KBM-7 (cell line): ENCODE measurements at regions not wholly inside any gene's neighbourhood (a gene's known extent, or its start where the extent isn't known, plus 50 kb on each side); places are given as distances from the start of the nearest gene placed in this dataset.

Experiments
- DNase-seq: peaks from one replicate; pipeline ENCODE4 v3.0.0-alpha.2; 2015
- in situ Hi-C: fragments of 300-500 bp; cut with MboI; formaldehyde crosslinking; loops from 2 replicates; pipeline ENCODE4 v1.14.3; 2020; ENCODE audit warnings: low sequenced_read_pairs, low pct_unique_long_range_greater_than_20kb, mixed read lengths

DNA sequence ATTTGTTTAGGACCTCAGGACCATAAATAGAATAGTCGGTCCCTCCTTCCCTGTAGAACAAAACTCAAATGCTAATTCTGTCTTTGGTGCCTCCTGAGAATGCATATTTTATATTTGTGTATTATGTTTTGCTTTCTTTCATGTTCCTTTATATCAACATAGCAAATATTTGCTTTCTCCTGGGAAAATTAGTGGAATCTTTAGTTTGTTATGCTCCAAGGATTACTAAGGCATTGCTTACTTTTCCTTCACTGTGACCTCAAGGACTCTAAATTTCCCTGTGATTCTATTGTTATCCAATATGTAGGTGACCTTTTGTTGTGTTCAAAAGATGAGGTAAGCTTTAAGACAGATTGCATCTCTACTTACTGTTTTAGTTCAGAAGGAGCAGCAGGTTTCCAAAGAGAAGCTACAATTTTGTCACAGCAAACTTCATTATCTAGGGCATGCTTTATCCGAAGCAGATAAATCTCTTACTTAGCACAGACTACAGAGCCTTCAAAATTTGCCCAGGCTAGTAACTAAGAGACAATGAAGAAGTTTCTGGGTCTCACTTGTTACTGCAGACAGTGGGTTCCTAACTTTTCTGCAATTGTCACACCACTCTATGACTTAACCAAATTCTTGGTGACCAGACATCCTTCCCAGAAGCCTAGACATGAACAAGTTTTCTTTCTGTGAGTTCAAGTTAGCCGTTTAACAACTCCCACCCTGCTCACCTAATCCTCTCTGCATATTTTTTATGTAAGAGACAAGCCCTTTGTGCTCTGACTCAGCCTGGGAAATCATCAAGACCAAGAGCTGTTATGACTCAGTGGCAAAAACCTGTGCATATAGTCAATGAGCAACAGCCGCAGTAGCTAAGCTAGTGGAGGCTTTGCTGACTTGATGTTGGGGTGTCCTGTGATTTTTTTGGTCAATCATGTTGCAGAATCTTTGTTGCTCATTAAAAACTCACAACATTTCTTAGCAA, 378.8 kb downstream of the QKI start:
- no peak for DNase-seq
- in situ Hi-C loops: no loop called here

DNA sequence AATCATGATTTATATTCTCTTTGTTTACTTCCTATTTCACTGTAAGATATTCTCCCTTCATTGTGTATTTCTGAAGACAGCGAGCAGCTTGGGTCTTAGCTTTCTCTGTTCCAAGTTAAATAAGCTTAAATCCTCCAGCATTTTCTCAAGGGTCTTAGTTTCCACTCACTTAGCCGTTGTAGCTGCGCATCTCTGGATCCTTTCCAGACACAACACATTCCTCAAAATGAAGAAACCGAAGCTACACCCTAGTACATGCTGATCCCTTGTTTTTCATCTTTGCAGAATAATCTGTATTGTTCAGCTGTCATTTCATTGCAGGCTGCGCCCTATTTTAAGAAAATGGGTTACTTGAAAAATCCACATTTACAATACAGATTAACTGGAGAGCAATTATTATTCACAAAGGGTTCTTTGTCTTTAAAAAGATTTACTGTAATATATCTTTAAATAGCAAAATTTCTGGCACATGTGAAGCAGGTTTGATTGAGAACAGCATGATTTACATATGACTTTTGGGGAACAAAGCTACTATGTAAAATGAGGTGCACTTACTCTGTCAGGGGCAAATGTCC, 375.8 kb downstream of the QKI start:
- no peak for DNase-seq
- in situ Hi-C loops: no loop called here

DNA sequence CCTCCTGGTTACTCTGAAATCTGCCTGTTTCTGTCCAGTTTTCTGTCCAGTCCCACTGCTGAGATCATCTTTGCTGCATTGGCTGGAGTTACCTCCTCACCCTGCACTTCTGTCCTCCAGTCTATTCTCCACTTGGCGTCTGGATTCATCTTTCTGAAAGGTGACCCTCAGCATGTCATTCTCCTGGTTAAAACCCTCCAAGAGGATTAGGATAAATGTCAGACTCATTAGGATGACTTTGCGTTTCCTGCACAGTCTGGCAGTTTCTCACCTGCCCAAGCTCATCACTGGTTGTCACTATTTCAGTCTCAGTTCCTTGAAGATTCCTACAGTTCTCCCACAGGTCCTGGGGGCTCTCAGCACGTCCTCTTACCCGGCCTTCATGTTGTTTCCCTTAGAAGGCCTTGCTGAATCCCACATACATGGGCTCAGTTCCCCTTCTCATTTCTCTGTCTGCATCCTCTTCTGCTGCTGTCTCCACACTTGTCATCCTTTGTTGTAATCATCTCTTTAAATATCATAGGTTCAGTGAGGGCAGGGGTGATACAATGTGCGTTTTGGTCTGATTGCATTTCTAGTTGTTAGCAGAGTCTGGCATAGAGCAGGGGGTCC, 374.8 kb downstream of the QKI start:
- in situ Hi-C loops: no loop called here
- DNase-seq: no peak

DNA sequence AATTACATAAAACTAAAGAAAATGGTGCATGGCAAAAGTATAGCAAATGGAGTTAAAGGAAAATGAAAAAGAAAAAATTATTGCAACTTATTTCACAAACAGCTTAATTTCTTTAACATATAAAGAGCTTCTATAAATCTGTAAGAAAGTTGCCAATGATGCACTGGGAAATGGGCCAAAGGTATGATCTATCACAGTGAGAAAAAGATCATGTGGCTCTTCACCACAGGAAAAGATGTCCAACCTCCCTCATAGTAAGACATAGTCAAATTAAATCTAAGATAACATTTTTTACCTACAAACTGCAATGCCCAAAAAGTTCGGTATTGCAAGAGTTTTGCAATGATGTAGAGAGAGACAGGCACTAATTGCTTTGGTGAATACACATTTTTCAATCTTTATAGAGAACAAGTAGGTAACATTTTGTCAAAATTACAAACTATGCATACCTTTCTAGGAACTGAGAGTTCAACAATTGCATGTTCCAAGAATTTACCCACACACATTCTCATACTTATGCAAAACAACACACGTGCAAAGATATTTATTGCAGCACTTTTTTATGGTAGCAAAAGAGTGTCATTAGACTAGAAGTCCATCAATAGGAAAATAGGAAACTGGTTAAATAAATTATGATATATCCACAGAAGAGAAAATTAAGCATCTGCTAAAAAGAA, 372.6 kb downstream of the QKI start:
- no peak for DNase-seq
- in situ Hi-C loops: no loop called here

DNA sequence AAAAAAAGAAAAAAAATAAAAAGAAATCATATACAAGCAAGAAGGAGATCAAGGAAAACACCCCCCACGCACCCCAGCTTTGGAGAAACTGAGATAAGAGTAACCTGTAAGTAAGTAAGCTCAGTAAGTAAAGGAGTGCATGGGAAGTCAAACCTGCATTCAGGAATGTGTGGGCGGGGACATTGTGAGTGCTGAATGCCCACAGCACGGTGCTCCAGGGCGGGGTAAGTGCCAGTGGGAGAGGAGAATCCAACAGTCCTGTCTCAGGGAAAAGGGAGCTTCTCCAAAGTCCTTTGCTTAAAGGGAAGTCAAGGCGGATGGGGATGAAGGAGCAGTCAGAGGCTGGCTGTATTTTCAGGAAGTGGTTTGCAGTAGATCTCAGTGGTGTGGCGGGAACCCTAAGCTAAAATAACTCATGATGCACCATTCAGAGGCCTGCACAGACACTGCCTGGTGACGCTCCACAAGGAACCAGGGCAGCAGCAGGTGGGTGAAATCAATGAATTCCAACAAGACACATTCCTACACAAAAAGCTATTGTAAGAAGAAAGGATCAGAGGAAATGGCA, 368.0 kb downstream of the QKI start:
- DNase-seq: peak; percentile 63
- in situ Hi-C loops: no loop called here

DNA sequence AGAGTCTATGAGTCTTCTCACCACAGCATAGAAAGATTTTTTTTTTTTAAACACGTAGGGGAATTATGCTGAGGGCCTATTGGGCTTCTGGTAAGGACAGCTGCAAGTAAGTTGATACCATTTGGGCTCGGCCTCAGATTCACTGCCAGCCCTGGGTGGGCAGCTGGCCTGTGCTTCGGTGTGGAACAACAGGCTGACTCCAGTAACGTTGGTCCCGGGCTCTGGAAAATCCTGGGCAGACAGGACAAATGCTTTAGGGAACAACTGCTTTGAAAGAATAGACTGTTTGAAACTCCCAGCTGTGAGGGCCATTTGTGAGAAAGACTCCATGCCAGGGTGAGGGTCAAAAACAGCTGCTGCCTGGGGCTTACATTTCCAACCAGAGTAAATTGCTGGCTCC, 366.5 kb downstream of the QKI start:
- in situ Hi-C loops: no loop called here
- no peak for DNase-seq

DNA sequence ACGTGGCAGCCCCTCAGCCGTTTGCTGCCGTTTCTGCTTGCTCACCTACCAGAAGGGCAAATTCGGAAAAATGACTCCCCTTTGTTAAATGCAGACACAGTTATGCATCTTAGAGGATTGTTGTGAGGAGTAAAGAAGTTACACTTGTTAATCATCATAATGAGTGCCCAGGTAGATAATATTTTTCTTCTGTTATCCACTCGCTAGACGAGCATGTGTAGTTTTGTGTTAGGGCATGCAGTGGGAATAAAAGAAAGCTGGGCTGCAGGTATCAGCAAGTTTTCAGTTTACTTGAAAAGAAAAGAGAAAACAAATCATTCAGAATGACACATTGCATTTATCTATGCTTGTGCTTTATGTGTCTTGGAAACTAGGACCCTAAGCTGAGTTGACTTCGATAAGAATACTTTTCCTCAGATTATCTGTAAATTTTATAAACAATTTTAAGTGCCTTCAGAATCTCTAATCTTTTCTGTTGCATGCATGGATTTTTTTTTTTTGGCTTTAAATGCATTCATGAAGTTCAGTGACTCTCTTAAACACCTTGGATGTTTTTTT, 365.3 kb downstream of the QKI start:
- in situ Hi-C loops: no loop called here
- DNase-seq: no peak

DNA sequence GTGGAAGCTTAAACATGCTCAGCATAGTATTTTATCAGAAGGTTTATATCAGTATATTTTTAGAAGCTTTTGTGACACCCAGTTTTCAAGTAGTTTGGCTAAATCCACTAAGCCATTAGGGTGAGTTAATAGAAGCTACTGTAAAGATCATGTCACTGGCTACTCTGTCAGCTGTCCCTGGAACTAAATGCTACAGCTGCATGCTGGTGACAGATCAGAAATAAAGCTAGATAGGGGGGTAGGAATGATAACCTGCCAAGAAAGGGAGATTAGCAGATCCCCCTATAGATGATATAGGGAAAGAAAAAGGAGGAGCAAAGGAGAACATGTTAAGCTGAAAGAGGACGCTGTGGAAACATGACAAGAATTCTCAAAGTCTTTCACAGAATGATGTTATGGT, 363.2 kb downstream of the QKI start:
- in situ Hi-C loops: no loop called here
- no peak for DNase-seq

DNA sequence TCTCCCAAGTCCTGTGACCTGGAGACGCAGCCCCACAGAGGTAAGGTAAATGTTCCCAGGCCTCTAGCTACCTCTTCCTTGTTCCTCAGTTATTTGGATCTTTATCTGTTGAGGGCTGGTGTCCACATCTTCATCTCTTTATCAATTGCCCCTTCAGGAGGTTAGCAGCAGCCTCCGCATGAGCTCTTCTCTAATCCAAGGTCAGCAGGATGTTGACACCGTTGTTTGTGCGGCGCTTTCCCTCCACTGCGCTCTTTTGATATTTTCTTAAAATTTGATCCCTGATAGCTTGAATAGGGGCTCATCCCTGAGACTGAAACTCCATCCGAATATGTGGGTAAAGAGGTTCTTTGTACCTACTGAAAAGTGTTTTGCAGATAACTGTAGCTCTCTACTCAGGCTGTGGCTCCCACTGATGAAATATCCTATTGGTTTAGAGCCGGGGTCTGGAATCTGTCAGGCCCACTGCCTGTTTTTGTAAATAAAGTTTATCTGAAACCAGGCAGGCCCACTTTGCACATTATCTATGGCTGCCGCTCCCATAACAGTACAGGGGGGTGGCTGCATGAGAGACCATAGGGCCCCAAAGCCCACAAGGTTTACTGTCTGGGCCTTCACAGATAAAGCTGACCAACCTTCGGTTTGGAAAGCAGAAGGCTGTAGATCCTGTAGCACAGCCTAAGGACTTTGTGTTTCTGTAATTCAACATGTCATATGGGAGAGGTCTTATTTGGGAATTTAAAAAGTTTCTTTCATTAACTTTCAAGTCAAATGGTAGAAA, 362.6 kb downstream of the QKI start:
- in situ Hi-C loops: no loop called here
- no peak for DNase-seq

DNA sequence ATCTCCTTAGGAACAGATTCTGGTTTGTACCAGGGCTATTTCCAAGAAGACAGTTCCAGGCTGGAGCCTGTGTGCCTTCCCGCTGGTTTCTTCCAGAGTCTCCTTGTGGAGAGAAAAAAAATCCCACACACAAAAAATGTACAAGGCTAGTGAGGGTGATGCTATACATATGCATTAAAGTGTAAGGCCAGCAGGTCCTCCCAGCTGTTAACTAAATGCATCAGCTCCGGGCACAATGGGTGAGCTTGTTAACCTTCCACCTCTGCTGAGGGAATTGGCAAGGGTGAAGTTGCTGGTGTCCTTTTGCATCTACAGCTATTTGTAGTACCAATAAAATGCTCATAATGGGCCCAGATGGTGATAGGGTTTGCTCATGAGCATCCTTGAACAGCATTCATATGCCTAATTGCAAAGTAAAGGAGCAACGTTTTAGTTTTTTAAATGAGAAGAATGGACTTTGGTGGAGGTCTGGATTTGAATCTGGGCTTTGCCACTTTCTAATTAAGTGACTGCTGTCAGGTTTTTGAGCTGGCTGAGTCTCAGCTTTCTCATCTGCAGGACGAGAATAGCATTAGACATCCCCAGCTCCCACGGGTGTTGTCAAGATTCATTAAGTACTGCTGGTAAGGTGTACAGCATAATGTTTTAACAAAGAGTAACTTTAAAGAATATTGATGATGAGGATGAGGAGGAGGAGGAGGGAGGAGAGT, 361.8 kb downstream of the QKI start:
- DNase-seq: no peak
- in situ Hi-C loops: no loop called here

DNA sequence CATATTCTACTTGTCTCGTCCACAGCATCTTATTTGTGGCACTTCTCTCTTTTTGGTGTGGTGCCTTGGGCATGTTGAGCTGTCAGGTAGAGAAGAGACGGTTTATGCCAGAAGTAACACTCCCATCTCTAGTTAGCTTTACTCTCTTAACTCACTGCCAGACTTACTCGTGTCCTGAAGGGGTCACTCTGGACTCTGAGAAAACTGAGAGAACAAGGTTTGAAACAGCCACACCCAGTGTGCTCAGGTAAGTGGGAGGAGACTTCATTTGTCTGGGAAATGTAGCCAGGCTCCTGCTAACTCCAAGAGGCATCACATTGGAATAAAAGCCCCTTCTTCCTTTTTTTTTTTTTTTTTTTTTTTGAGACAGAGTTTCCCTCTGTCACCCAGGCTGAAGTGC, 360.8 kb downstream of the QKI start:
- in situ Hi-C loops: no loop called here
- no peak for DNase-seq

DNA sequence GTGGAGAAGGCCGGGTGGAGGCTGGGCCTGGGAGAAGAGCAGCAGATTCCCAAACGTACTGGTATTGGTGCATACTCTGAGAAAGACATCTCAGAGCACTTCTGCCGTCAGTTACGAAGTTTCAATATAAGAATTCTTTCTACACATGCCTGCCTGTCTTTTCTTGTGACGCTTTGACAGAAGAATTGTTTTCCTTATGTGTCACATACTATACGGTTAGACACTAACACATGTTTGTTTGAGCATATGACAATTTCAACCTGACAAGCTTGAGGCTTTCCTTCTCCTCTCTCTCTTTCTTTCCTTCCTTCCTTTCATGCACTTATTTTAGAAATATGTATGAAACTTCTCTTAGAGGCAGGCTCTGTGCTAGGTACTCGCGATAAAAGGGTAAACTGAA, 360.0 kb downstream of the QKI start:
- in situ Hi-C loops: no loop called here
- no peak for DNase-seq

DNA sequence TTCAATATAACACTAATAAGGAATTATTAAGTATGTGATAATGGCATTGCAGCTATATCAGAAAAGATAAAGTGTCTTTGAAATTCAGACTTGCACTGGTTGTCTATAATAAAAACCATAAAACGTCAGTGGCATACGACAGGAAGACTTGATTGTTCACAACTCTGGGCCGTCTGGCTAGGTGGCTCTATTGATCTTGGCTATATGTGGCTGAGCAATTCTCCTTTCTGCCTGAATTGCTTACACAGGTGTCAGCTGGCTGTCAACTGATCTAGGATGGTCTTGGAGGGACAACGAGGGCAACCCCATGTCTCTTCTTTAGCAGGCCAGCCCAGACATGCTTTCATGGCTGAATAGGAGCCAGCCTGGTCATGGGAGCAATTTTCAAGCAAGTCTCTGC, 359.1 kb downstream of the QKI start:
- in situ Hi-C loops: no loop called here
- no peak for DNase-seq

DNA sequence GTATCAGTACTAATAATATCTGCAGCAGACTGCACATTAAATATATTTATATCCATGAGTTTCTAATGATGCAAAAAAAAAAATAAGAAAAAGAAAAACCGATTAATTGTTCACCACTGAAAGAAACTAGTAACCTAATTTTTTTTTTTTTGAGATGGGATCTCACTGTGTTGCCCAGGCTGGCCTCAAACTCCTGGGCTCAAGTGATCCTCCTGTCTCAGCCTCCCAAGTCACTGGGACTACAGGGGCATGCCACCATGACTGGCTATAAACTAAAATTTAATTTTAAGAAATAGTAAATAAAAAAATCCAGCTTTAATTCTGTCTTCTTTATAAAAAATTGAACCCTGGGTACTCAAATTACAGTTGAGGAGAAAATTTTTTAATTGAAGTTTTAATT, 358.2 kb downstream of the QKI start:
- no peak for DNase-seq
- in situ Hi-C loops: no loop called here

DNA sequence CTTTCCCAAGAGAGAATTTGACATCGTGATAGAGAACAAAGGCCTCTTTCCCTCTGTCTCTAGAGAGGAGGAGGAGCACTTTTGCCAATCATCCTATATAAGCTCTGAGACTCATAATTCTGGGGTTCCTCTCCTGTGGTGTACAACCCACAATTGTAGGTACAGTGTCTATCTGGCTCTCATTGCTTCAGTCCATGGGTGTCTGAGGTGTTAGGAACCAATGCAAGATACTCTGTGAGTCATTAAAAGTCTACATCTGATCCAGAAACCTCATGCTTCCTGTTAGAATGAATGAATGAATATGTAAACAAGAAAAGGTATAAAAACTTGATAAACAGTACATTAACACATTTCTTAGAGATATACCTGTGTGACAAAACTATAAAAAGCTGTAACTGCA, 356.7 kb downstream of the QKI start:
- no peak for DNase-seq
- in situ Hi-C loops: no loop called here

DNA sequence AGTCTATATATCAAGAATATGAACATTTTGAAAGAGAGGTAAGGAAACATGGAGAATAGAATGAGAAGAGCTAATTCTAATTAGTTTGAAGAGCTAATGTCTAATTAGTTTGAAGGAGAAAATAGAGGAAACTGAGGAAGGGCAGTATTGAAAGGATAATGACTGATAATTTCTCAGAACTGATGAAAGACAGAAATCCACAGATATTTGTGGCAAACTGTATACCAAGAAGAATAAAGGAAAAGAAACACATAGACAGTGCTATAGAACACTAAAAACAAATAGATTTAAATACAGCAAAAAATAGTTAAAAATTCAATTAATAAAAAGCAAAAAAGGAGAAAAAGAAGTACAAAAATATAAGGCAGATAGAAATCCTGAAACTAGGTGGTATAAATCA, 354.4 kb downstream of the QKI start:
- in situ Hi-C loops: no loop called here
- DNase-seq: no peak

DNA sequence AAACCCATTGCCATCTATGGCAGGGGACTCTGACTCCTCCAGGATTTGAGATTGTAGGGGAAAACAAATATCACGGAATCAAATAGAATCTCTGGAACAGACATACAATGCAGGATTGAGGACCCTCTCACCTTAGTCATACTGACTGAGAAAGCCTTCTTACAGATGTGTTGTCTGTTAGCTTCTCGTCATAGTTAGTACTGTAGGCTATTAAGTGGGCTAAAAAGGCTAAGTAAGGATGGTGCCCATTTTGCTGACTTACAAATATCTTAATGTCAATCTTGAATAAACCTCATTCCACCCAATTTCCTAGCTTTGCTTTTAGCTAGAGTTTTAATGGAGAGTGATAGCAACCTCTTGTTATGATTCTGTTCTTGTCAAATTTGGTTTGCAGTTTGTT, 352.4 kb downstream of the QKI start:
- in situ Hi-C loops: no loop called here
- no peak for DNase-seq

DNA sequence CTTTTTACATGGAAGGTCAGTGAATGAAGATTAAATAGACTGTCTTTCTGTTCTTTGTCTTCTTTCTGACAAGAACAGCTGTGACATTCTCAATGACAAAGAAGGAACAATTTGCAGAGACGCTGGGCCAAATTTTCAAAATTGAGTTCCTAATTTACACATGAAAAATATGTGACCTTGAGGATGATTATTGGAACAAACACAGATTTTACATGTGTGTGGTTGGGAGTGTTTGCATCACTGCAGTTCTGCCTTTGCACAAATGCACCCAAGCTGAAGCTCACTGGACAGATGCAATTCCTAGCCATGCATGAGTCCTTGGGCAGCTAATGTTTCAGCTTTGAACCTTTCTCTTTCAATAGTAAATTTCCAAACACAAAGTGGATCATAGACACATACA, 350.8 kb downstream of the QKI start:
- in situ Hi-C loops: no loop called here

More for the DNA sequence above, 350.8 kb downstream of the QKI start:
- DNase-seq: no peak
